HepG2 (cell line): ENCODE measurements at regions not wholly inside any gene's neighbourhood (a gene's known extent, or its start where the extent isn't known, plus 50 kb on each side); places are given as distances from the start of the nearest gene placed in this dataset.

Source experiments
- ATAC-seq: fragments of 200-7000 bp; cut with Tn5 transposase; 3 replicates; pipeline ENCODE4 v1.9.1; 2020; ENCODE audit warnings: mild to moderate bottlenecking, moderate library complexity
- BruUV-seq: library from RNA; stranded (reverse); fragments of 400-500 nt; replicated peaks from 2 replicates; lab custom pipeline; 2021; lab: Mats Ljungman, UMichigan
- CTCF ChIA-PET: fragments of 300-600 bp; formaldehyde crosslinking; extraction: SDS; loops from one replicate; lab custom pipeline; 2021; ENCODE audit warnings: low total read pairs, inconsistent platforms, low intra/inter-chr PET ratio; lab: Yijun Ruan, JAX
- POLR2A ChIA-PET: fragments of 350-600 bp; sonication (Branson Sonifier 250); formaldehyde crosslinking; loops from one replicate; lab custom pipeline; 2020; ENCODE audit warnings: antibody characterized with exemption, inconsistent platforms; lab: Yijun Ruan, JAX
- DNase-seq: peaks from one replicate; pipeline ENCODE4 v3.0.0-alpha.2; 2015; ENCODE audit warnings: low spot score
- FAIRE-seq: peaks from 3 replicates; lab custom pipeline; 2011; peaks lifted over from hg19 to GRCh38; lab: Jason Lieb, UNC
- H2AFZ ChIP-seq: one replicate; pipeline ENCODE4 v1.6.1; 2011; ENCODE audit warnings: low read length, inconsistent platforms
- H3K27ac ChIP-seq: fragments of 300-600 bp; 3 replicates; pipeline ENCODE4 v1.8.0; 2011; ENCODE audit warnings: mixed run types, mild to moderate bottlenecking, mixed read lengths, low read length, inconsistent platforms; ENCODE audit not compliant: insufficient read depth; ENCODE audit errors: extremely low read length
- H3K27me3 ChIP-seq, 2 experiments: fragments of 200-600 bp in 1 of 2; 2 replicates in 1 of 2; 3 replicates in 1 of 2; pipeline versions ENCODE4 v1.6.0 to v1.8.0; 2011; ENCODE audit warnings: low read length in 2 of 2, mild to moderate bottlenecking in 2 of 2, moderate library complexity in 2 of 2, inconsistent platforms in 1 of 2; ENCODE audit not compliant: insufficient read depth in 2 of 2, control insufficient read depth in 1 of 2
- H3K36me3 ChIP-seq, 2 experiments: fragments of 200-600 bp in 1 of 2; replicated peaks in 1 of 2; 2 replicates in 1 of 2; 3 replicates in 1 of 2; pipeline versions ENCODE4 v1.5.1 to v1.8.0; 2011; ENCODE audit warnings: low read length in 2 of 2, inconsistent platforms in 1 of 2; ENCODE audit not compliant: insufficient read depth in 2 of 2, control insufficient read depth in 1 of 2
- H3K4me1 ChIP-seq: 2 replicates; pipeline ENCODE4 v1.5.1; 2012; ENCODE audit warnings: low read length, inconsistent platforms; ENCODE audit not compliant: insufficient read depth
- H3K4me2 ChIP-seq: 2 replicates; pipeline ENCODE4 v1.6.0; 2011; ENCODE audit warnings: low read depth, low read length, inconsistent platforms
- H3K4me3 ChIP-seq, 3 experiments: fragments of 200-600 bp in 1 of 3; sonication (generic), shearing (Covaris generic) in 1 of 3; replicated peaks in 1 of 3; 2 replicates each; pipeline ENCODE4 v1.5.1; 2011 to 2016; ENCODE audit warnings: low read length in 3 of 3, inconsistent platforms in 2 of 3, low read depth in 2 of 3, mild to moderate bottlenecking in 2 of 3, control low read depth in 1 of 3, mixed read lengths in 1 of 3; ENCODE audit not compliant: insufficient read depth in 1 of 3
- H3K79me2 ChIP-seq: one replicate; pipeline ENCODE4 v1.6.1; 2011; ENCODE audit warnings: low read length, inconsistent platforms; ENCODE audit not compliant: insufficient read depth
- H3K9ac ChIP-seq: 2 replicates; pipeline ENCODE4 v1.6.0; 2011; ENCODE audit warnings: mild to moderate bottlenecking, low read depth, low read length, inconsistent platforms; ENCODE audit not compliant: insufficient read depth
- H3K9me3 ChIP-seq: 2 replicates; pipeline ENCODE4 v1.5.1; 2012; ENCODE audit warnings: mild to moderate bottlenecking, low read length
- H4K20me1 ChIP-seq: 2 replicates; pipeline ENCODE4 v1.6.0; 2011; ENCODE audit warnings: inconsistent platforms, mild to moderate bottlenecking, low read length, moderate library complexity; ENCODE audit not compliant: insufficient read depth
- ZNF205 ChIP-seq: IDR thresholded peaks from 2 replicates; pipeline ENCODE4 v1.6.1; 2018; ENCODE audit warnings: missing biosample characterization, missing genetic modification reagents
- ZNF709 ChIP-seq: sonication (generic); formaldehyde crosslinking; IDR thresholded peaks from 2 replicates; pipeline ENCODE4 v1.5.0; 2020; ENCODE audit warnings: mild to moderate bottlenecking, missing genetic modification reagents
- WGBS: methylation state at CpG from one replicate; pipeline ENCODE4 v1.1.6; 2017; ENCODE audit warnings: low lambda C conversion rate; 5-methylcytosine and 5-hydroxymethylcytosine counted together
- in situ Hi-C: cut with HindIII; loops from 2 replicates; pipeline ENCODE4 v1.10.0; 2017; ENCODE audit warnings: low pct_unique_long_range_greater_than_20kb; ENCODE audit not compliant: extremely low pct_ligation_motif_present
- intact Hi-C: fragments of 100-400 bp; cut with micrococcal nuclease; formaldehyde crosslinking; loops from one replicate; pipeline ENCODE4 v1.10.0; 2022; ENCODE audit not compliant: unreplicated experiment
- TF ChIP-seq, protein P1 (sequence below): sonication (generic); formaldehyde crosslinking; IDR thresholded peaks from 2 replicates; pipeline ENCODE4 v1.5.1; 2020; ENCODE audit warnings: mild to moderate bottlenecking, missing genetic modification reagents, moderate library complexity
- TF ChIP-seq, protein P2 (sequence below): IDR thresholded peaks from 2 replicates; pipeline ENCODE4 v1.6.1; 2018; ENCODE audit warnings: missing genetic modification reagents

DNA sequence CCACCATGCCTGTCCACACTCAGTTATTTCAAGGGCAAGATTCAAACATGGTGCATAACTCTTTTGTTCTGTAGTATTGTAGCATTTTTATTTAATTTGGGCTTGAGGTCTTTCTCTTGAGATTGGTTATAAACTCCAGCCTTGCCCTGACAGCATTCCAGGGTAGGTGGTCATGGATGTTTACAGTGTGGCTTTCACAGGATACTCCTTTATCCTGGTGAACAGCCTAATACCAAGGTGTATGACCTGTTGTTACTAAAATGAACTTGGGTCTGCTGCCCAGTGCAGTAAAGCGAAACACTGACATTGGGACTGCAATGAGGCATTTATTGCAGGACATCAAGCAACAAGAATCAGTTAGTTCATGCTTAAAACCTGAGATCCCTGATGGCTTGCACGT is 434.8 kb downstream of the ANKRD50 start:
- ATAC-seq (no peak), DNase-seq (no peak)
- intact Hi-C loops: no loop called here
- no peak overlapping the region for H3K4me3 ChIP-seq
- H3K4me1 ChIP-seq: no peaks in the 10 kb centered on the region
- H2AFZ ChIP-seq: no peak overlapping the region
- BruUV-seq: no TSS peak
- TF ChIP-seq, protein P1, sequence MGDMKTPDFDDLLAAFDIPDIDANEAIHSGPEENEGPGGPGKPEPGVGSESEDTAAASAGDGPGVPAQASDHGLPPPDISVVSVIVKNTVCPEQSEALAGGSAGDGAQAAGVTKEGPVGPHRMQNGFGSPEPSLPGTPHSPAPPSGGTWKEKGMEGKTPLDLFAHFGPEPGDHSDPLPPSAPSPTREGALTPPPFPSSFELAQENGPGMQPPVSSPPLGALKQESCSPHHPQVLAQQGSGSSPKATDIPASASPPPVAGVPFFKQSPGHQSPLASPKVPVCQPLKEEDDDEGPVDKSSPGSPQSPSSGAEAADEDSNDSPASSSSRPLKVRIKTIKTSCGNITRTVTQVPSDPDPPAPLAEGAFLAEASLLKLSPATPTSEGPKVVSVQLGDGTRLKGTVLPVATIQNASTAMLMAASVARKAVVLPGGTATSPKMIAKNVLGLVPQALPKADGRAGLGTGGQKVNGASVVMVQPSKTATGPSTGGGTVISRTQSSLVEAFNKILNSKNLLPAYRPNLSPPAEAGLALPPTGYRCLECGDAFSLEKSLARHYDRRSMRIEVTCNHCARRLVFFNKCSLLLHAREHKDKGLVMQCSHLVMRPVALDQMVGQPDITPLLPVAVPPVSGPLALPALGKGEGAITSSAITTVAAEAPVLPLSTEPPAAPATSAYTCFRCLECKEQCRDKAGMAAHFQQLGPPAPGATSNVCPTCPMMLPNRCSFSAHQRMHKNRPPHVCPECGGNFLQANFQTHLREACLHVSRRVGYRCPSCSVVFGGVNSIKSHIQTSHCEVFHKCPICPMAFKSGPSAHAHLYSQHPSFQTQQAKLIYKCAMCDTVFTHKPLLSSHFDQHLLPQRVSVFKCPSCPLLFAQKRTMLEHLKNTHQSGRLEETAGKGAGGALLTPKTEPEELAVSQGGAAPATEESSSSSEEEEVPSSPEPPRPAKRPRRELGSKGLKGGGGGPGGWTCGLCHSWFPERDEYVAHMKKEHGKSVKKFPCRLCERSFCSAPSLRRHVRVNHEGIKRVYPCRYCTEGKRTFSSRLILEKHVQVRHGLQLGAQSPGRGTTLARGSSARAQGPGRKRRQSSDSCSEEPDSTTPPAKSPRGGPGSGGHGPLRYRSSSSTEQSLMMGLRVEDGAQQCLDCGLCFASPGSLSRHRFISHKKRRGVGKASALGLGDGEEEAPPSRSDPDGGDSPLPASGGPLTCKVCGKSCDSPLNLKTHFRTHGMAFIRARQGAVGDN (CRISPR knock-in tag): no peak
- TF ChIP-seq, protein P2, sequence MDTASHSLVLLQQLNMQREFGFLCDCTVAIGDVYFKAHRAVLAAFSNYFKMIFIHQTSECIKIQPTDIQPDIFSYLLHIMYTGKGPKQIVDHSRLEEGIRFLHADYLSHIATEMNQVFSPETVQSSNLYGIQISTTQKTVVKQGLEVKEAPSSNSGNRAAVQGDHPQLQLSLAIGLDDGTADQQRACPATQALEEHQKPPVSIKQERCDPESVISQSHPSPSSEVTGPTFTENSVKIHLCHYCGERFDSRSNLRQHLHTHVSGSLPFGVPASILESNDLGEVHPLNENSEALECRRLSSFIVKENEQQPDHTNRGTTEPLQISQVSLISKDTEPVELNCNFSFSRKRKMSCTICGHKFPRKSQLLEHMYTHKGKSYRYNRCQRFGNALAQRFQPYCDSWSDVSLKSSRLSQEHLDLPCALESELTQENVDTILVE (CRISPR knock-in tag): no peak
- TF ChIP-seq ZNF709: no peak
- no peak for TF ChIP-seq ZNF205 (CRISPR knock-in tag)
- TF ChIP-seq, all 625 proteins: peak for 0
- Histone ChIP-seq H4K20me1 (no peaks in the 10 kb centered on the region), H3K27me3 (no peaks in the 10 kb centered on the region), H3K9me3 (no peaks in the 10 kb centered on the region), H3K4me2 (no peak overlapping the region), H3K9ac (no peak overlapping the region), H3K27ac (no peak overlapping the region), H3K36me3 (no peaks in the 10 kb centered on the region), H3K79me2 (no peaks in the 10 kb centered on the region)
- in situ Hi-C loops: no loop called here
- no peak for FAIRE-seq
- WGBS: 65% methylated on average over 2 of the region's 2 CpGs
- CTCF ChIA-PET: no interaction called here
- POLR2A ChIA-PET: no interaction called here
